SKM-1 (cell line): ENCODE measurements at regions not wholly inside any gene's neighbourhood (a gene's known extent, or its start where the extent isn't known, plus 50 kb on each side); places are given as distances from the start of the nearest gene placed in this dataset.

Experiments
- DNase-seq: peaks from one replicate; lab custom pipeline; 2025; ENCODE audit not compliant: unreplicated experiment; lab: John Stamatoyannopoulos, UW

- DNase-seq, result no peak
These were observed 334.8 kb upstream of the FAR2 start for GRCh38 chr12:28814246-28814645.

DNA sequence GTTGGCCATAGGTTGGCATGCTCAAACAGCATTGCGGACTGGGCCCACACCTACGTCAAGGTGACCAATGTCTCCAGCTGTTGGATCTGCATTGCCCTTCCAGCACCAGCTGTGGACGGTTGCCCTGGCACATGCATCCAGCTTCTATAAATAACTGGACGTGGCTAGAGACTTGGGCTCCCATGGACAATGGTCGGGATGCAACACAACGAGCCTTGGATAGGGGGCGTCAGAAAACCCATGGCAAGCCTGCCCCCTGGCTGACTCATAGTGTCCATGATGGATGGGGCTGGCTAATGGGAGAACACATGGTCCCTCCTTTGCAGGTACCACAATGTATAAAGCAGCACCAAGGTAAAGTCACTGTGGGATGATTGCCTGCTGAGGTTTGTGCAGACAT is 331.6 kb upstream of the FAR2 start:
- no peak for DNase-seq

- no peak for DNase-seq
These were observed 324.8 kb upstream of the FAR2 start for GRCh38 chr12:28824193-28824846.

DNA sequence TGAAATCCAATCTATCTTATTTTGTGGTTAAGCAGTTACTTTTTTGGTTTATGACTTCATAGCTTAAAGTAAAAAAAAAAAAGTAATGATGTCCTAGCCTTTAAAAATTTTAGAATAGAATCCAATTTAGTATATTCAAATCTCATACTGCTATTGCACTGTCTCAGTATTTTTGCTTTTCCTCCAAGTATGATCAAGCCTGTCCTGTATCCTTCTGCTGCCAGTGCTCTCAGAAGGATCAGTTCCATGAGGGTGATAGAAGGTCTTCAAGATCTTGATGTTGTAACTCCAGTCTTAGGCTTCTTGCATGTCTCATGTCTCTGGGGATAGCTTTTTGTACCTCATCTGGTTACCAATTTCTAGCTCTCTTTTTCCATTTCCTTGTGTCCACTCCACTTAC is 324.2 kb upstream of the FAR2 start:
- no peak for DNase-seq

GRCh38 chr12:28826766-28827165 is 322.3 kb upstream of the FAR2 start:
- DNase-seq, result no peak

DNA sequence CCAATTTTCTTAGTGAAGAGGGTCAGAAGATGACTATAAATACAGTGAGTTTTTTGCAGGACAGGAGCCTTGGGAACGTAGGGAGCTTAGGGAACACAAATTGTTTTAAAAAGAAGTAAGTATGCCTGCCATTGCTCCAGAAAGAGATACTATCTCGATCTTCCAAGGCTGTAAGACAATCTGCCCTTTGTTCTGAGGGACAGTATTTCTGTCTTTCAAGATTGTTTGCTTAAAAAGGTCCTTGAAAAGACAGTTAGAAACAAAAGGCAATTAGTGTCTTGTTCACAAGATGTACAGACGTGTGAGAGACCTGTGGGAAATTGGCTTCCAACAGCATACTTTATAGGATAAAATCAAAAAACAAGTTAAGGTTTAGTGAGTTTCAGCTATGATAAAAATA is 321.2 kb upstream of the FAR2 start:
- DNase-seq, result no peak

DNA sequence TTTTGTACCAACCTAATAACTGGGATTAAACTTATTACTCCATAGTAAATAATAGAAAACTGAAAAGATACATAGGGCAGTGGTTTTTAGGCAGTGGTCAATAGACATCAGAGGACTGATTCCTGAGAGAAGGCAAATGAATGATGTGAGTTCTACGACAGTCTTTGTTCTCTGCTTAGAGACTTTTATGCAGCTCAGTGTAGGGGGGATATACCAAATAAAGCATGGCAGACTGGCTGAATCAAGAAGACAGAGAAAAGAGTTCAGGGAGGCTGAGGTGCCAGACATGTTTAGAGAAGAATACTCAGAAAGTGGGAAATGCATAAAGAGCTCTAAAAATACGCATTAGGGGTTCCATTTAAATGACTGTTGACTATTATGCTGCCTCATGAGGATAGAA is 320.8 kb upstream of the FAR2 start:
- no peak for DNase-seq

DNA sequence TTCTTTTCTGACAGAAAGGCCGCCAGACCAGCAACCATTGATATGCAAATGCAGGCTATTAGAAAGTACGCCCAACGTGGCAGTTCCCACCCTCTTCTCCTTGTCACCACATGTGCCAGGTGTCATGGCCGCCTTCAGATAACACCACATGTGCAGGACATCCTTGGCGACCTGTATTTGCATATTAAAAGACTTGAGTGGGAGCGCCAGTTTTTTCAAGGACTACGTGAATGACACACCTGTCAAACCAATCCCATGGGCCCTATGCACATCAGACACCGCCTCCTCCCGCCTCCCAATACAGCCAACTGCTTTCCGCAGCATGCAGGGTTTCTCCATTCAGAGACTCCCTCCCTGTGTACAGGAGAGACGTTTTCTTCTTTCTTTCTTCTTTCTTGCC is 318.6 kb upstream of the FAR2 start:
- DNase-seq, result no peak

GRCh38 chr12:28844718-28845117 is 304.4 kb upstream of the FAR2 start:
- no peak for DNase-seq

DNA sequence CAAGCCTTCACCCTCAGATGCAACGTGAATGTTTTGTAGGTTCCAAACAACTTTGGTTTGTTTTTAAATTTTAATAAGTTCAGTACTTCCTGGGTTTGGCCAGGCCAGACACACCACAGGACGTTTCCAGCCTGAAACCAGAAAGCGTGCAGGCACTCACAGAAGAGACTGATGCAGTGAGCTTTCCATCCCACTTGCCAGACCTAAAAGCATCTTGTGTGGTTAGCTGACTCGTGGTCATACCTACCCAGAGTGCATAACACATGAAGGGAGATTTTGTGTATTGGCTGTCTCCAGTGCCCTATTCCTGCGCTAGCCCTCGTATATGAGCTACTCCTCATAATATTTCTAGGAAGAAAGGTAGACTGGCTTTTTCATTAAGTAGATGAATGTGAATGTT is 297.3 kb upstream of the FAR2 start:
- DNase-seq, result no peak

- DNase-seq, result no peak
These were observed 293.2 kb upstream of the FAR2 start for GRCh38 chr12:28855761-28856310.

DNA sequence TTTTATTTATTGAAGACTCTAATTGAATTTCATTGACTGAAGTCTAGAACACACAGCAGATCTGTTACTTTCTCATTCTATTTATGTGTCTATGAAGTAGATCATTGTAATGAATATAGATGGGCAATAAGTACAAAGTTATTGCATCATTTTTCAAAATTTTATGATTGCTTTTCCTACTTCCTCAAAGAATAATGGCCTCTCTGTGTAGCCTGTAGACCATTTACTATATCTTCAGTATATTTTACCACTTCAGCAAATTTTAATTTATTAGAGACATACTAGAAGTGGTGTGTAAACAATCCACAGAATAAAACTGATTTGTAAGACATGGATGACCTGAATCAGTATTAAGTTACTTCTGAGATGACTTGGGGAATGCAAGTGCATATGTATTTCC is 291.7 kb upstream of the FAR2 start:
- no peak for DNase-seq

- no peak for DNase-seq
These were observed 289.5 kb upstream of the FAR2 start for GRCh38 chr12:28859551-28859950.

DNA sequence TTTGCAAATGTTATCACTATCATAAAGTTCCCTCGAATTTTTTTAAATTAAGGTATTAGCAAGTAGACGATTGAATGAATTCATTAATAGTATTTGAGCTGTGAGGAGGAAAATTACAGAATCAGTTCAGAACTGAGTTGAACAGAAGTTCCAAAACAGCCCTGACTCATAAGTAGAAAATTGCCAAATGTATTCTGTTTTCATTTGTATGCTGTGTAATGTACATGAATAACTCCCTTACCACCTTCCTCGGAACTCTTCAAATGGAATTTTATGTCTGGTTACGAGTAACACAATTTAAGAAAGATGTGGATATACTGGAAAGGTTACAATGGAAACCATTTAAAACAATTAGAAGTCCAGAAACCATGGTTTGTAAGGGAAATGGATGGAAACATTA is 283.3 kb upstream of the FAR2 start:
- no peak for DNase-seq

GRCh38 chr12:28866296-28866695 is 282.8 kb upstream of the FAR2 start:
- no peak for DNase-seq

- DNase-seq, result no peak
These were observed 282.2 kb upstream of the FAR2 start for GRCh38 chr12:28866715-28867503.

GRCh38 chr12:28868414-28868813 is 280.7 kb upstream of the FAR2 start:
- DNase-seq, result no peak

DNA sequence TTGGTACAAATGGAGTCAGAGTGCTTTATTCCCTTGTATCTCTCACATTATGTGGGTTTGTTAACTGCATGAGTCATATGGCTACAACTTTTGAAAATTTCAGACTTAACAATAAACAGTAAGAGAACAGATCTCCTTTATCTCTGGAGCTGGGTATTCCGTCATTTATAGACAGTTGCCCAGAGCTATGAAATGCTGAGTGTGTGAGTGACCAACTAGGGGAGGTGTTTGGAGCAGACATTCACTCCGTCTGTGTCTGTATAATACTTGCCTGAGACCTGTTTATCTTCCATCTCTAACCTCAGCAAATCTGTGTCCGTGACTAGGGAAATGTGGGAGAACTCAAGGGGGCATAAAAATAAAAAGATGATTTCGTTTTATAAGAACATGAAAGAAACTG is 279.9 kb upstream of the FAR2 start:
- no peak for DNase-seq

- peak; percentile 35 for DNase-seq
These were observed 278.1 kb upstream of the FAR2 start for GRCh38 chr12:28870839-28871440.

GRCh38 chr12:28872654-28873268 is 276.3 kb upstream of the FAR2 start:
- no peak for DNase-seq

GRCh38 chr12:28874758-28875157 is 274.3 kb upstream of the FAR2 start:
- no peak for DNase-seq
